Keratinocyte (primary cell): ENCODE measurements at regions not wholly inside any gene's neighbourhood (a gene's known extent, or its start where the extent isn't known, plus 50 kb on each side); places are given as distances from the start of the nearest gene placed in this dataset.

Experiments used
- DNase-seq: peaks from one replicate; pipeline ENCODE4 v3.0.0-alpha.2; 2011; ENCODE audit warnings: low read depth, missing footprints, low spot score
- FAIRE-seq: peaks from 2 replicates; lab custom pipeline; 2011; peaks lifted over from hg19 to GRCh38; lab: Jason Lieb, UNC
- H2AFZ ChIP-seq: 2 replicates; pipeline ENCODE4 v1.6.0; 2012; ENCODE audit warnings: low read length, control low read depth, inconsistent platforms; ENCODE audit not compliant: control insufficient read depth
- H3K27ac ChIP-seq: 2 replicates; pipeline ENCODE4 v1.5.1; 2011; ENCODE audit warnings: low read length; ENCODE audit not compliant: control insufficient read depth, insufficient read depth
- H3K27me3 ChIP-seq: 3 replicates; pipeline ENCODE4 v1.6.0; 2011; ENCODE audit warnings: low read length; ENCODE audit not compliant: control insufficient read depth, insufficient read depth; ENCODE audit errors: extremely low read depth
- H3K36me3 ChIP-seq, 2 experiments: 2 replicates in 1 of 2; 3 replicates in 1 of 2; pipeline ENCODE4 v1.5.1; 2011; ENCODE audit warnings: low read length in 2 of 2, mild to moderate bottlenecking in 1 of 2; ENCODE audit not compliant: control insufficient read depth in 2 of 2, insufficient read depth in 2 of 2; ENCODE audit errors: extremely low read depth in 1 of 2
- H3K4me1 ChIP-seq: 3 replicates; pipeline ENCODE4 v1.5.1; 2011; ENCODE audit warnings: low read length; ENCODE audit not compliant: control insufficient read depth, insufficient read depth; ENCODE audit errors: extremely low read depth
- H3K4me2 ChIP-seq: 3 replicates; pipeline ENCODE4 v1.6.0; 2011; ENCODE audit warnings: low read depth, low read length; ENCODE audit not compliant: control insufficient read depth, insufficient read depth; ENCODE audit errors: extremely low read depth
- H3K4me3 ChIP-seq, 3 experiments: fragments of 200-600 bp in 1 of 3; sonication (generic) in 1 of 3; 2 replicates in 2 of 3; 3 replicates in 1 of 3; pipeline ENCODE4 v1.5.1; 2011 to 2016; ENCODE audit warnings: low read length in 3 of 3, mild to moderate bottlenecking in 3 of 3, control low read depth in 2 of 3, inconsistent platforms in 1 of 3, low read depth in 1 of 3, mixed read lengths in 1 of 3, mixed run types in 1 of 3, moderate library complexity in 1 of 3; ENCODE audit not compliant: control insufficient read depth in 2 of 3, insufficient read depth in 2 of 3; ENCODE audit errors: extremely low read depth in 1 of 3
- H3K79me2 ChIP-seq: 2 replicates; pipeline ENCODE4 v1.6.0; 2012; ENCODE audit warnings: low read length; ENCODE audit not compliant: control insufficient read depth, insufficient read depth
- H3K9ac ChIP-seq: 3 replicates; pipeline ENCODE4 v1.6.0; 2011; ENCODE audit warnings: low read length; ENCODE audit not compliant: control insufficient read depth, insufficient read depth; ENCODE audit errors: extremely low read depth
- H3K9me1 ChIP-seq: 3 replicates; pipeline ENCODE4 v1.6.0; 2011; ENCODE audit warnings: low read length; ENCODE audit not compliant: control insufficient read depth, insufficient read depth; ENCODE audit errors: extremely low read depth
- H3K9me3 ChIP-seq: 2 replicates; pipeline ENCODE4 v1.5.1; 2012; ENCODE audit warnings: low read depth, low read length; ENCODE audit not compliant: control insufficient read depth
- H4K20me1 ChIP-seq: 3 replicates; pipeline ENCODE4 v1.6.0; 2011; ENCODE audit warnings: low read length; ENCODE audit not compliant: control insufficient read depth, insufficient read depth; ENCODE audit errors: extremely low read depth
- EZH2 ChIP-seq: IDR thresholded peaks from one replicate; pipeline ENCODE4 v1.6.1; 2012; ENCODE audit warnings: inconsistent platforms, mild to moderate bottlenecking, low read length, moderate library complexity
- dilution Hi-C: fragments of 300-500 bp; cut with MboI; formaldehyde crosslinking; loops from one replicate; pipeline ENCODE4 v1.7.0; 2020; ENCODE audit warnings: low sequenced_read_pairs; ENCODE audit not compliant: extremely low pct_ligation_motif_present
- TF ChIP-seq, protein P1 (sequence below), 3 experiments: IDR thresholded peaks in 1 of 3; conservative IDR thresholded peaks in 1 of 3; optimal IDR thresholded peaks in 1 of 3; 2 replicates in 2 of 3; 3 replicates in 1 of 3; pipeline versions ENCODE3 to v1.5.1; 2011; ENCODE audit warnings: low read length in 3 of 3, mild to moderate bottlenecking in 3 of 3, moderate library complexity in 2 of 3, control low read depth in 1 of 3, inconsistent platforms in 1 of 3; ENCODE audit not compliant: insufficient read depth in 2 of 3; ENCODE audit errors: extremely low read depth in 1 of 3

DNA sequence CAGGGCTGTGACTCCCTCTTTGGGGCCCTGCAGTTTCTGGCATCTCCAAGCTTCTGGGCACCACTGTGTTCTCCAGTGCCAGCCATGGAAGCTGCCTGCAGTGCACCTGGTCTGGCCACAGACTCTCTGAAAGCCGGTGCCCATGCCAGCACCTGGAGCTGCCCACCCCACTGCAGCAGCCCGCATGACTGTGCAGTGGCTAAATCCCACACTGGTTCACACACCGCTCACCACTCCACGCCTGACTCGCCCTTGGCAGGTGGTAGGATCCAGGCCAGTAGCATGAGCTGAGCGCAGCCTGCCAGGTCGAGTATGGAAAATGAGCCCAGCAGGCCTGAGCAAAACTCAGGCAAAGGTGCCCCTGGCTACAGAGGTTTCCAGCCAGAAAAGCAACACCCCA, 72.8 kb upstream of the INTU start:
- H3K4me3 ChIP-seq = no peak overlapping the region
- H3K9me3 ChIP-seq = no peaks in the 10 kb centered on the region
- no peak overlapping the region for H3K9ac ChIP-seq
- dilution Hi-C loops = no loop called here
- H3K27ac ChIP-seq = no peak overlapping the region
- H3K4me2 ChIP-seq = no peak overlapping the region
- H3K9me1 ChIP-seq = no peaks in the 10 kb centered on the region
- DNase-seq = no peak
- no peaks in the 10 kb centered on the region for H3K27me3 ChIP-seq
- TF ChIP-seq, protein P1, sequence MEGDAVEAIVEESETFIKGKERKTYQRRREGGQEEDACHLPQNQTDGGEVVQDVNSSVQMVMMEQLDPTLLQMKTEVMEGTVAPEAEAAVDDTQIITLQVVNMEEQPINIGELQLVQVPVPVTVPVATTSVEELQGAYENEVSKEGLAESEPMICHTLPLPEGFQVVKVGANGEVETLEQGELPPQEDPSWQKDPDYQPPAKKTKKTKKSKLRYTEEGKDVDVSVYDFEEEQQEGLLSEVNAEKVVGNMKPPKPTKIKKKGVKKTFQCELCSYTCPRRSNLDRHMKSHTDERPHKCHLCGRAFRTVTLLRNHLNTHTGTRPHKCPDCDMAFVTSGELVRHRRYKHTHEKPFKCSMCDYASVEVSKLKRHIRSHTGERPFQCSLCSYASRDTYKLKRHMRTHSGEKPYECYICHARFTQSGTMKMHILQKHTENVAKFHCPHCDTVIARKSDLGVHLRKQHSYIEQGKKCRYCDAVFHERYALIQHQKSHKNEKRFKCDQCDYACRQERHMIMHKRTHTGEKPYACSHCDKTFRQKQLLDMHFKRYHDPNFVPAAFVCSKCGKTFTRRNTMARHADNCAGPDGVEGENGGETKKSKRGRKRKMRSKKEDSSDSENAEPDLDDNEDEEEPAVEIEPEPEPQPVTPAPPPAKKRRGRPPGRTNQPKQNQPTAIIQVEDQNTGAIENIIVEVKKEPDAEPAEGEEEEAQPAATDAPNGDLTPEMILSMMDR (optimal IDR thresholded peaks at IDR 0.05 in 1 of 3, IDR thresholded peaks at IDR 0.05 in 1 of 3, conservative IDR thresholded peaks at IDR 0.05 in 1 of 3; ENCODE audit: extremely low read depth in 1 of 3, insufficient read depth in 2 of 3, low read length in 3 of 3) = no peak
- TF ChIP-seq EZH2 = no peak
- no peaks in the 10 kb centered on the region for H4K20me1 ChIP-seq
- no peak for FAIRE-seq
- no peak overlapping the region for H2AFZ ChIP-seq
- H3K79me2 ChIP-seq = no peaks in the 10 kb centered on the region
- H3K4me1 ChIP-seq = no peaks in the 10 kb centered on the region
- H3K36me3 ChIP-seq = no peaks in the 10 kb centered on the region

DNA sequence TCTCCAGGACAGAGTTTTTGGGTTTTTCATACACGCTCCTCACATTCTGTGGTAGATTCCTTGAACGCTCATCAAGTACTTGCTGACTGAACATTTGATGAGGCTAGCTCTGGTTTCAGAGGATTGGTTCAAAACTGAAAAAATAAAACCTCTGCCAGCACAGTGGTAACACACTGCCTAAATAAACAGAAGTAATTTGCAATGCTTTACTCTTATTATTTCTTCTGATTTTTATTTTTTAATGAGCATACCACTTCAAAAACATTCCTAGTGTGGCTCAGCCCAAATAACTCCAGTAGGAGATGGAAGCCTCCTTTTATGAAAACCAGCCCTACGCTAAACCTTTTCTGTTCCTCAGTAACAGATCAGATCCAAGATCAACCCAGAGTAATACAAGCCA, 72.0 kb upstream of the INTU start:
- Histone ChIP-seq H3K27me3 (no peaks in the 10 kb centered on the region), H3K79me2 (no peaks in the 10 kb centered on the region), H3K9me1 (no peaks in the 10 kb centered on the region), H4K20me1 (no peaks in the 10 kb centered on the region), H2AFZ (no peak overlapping the region), H3K27ac (no peak overlapping the region), H3K4me1 (no peaks in the 10 kb centered on the region), H3K4me2 (no peak overlapping the region), H3K4me3 (no peak overlapping the region), H3K9ac (no peak overlapping the region), H3K9me3 (no peaks in the 10 kb centered on the region), H3K36me3 (no peaks in the 10 kb centered on the region)
- no peak for TF ChIP-seq EZH2
- dilution Hi-C loops = no loop called here
- DNase-seq (no peak), FAIRE-seq (no peak)

DNA sequence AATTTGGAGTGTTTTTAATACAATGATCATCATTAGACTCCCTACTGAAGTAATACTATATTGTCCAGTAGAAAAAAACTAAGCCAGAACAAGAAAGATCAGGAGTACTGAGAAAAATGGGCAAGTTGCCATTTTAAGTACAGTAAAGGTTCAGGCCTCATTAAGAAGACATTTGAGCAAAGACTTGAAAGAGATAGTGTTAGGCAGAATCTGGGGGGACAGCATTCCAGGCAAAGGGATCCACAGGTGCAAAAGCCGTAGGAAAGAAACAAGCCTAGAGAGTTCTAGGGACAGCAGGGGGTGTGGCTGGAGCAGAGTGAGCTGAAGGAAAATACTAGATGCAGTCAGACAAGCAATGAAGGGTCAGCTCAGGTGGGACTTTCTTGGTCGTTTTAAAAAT, 58.1 kb upstream of the INTU start:
- H3K9me1 ChIP-seq = no peaks in the 10 kb centered on the region
- no peak overlapping the region for H3K4me2 ChIP-seq
- no peak overlapping the region for H3K4me3 ChIP-seq
- TF ChIP-seq, protein P1 (optimal IDR thresholded peaks at IDR 0.05 in 1 of 3, IDR thresholded peaks at IDR 0.05 in 1 of 3, conservative IDR thresholded peaks at IDR 0.05 in 1 of 3; ENCODE audit: extremely low read depth in 1 of 3, insufficient read depth in 2 of 3, low read length in 3 of 3) = no peak
- no peak for TF ChIP-seq EZH2
- H3K9ac ChIP-seq = no peak overlapping the region
- DNase-seq (no peak), FAIRE-seq (no peak)
- no peaks in the 10 kb centered on the region for H3K27me3 ChIP-seq
- H3K27ac ChIP-seq = no peak overlapping the region
- H2AFZ ChIP-seq = no peak overlapping the region
- no peaks in the 10 kb centered on the region for H4K20me1 ChIP-seq
- H3K9me3 ChIP-seq = no peaks in the 10 kb centered on the region
- dilution Hi-C loops = no loop called here
- no peaks in the 10 kb centered on the region for H3K36me3 ChIP-seq
- H3K79me2 ChIP-seq = no peaks in the 10 kb centered on the region
- no peaks in the 10 kb centered on the region for H3K4me1 ChIP-seq
